ENCODE measurements at regions not wholly inside any gene's neighbourhood (a gene's known extent, or its start where the extent isn't known, plus 50 kb on each side); places are given as distances from the start of the nearest gene placed in this dataset.
A peak's percentile ranks its signal among the peaks of the same experiment; 100 is the strongest.

DNA sequence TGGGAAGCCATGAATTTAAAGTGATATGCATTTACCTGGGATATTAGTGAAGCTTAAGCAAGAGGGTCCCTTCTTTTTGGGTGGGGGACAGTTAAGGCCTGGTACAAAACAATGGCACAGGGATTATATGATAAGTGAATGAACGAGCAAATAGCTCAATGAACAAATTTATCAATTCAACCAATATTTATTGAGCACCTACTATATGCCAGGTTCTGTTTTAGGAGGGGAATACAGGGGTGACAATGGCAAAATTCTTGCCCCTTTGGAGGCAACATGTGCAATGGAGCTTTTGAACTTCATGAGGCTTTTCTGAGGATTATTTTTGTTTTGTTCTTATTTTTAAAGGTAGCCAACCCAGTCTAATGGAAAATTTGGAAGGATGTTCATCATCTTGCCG lies 68.2 kb downstream of the FOXD2 start:
- Histone ChIP-seq H3K27ac (no peak overlapping the region), H3K4me3 (no peak overlapping the region)
- no peak for TF ChIP-seq CTCF (IDR thresholded peaks at IDR 0.05)
- DNase-seq (ENCODE audit: low spot score): no peak

DNA sequence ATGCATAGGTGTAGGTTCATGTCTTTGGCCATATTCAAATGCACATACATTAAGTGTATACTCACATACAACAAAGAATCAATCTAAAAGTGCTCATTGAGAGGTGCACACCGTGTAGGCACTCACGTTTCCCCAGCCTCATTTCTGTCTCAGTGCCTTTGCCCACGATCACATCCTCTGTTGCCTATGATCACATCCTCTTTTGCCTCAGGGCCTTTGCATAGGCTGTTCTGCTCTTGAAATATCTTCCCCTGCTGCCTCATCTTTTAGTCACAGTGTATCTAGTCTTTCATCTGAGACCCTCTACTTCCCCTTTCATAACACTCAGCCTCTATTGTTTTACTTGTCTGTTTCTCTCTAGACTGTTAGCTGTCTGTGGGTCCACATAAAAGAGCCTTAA lies 69.3 kb downstream of the FOXD2 start:
- no peak overlapping the region for H3K4me3 ChIP-seq
- TF ChIP-seq CTCF (IDR thresholded peaks at IDR 0.05): no peak
- no peak for DNase-seq (ENCODE audit: low spot score)
- H3K27ac ChIP-seq: no peak overlapping the region

DNA sequence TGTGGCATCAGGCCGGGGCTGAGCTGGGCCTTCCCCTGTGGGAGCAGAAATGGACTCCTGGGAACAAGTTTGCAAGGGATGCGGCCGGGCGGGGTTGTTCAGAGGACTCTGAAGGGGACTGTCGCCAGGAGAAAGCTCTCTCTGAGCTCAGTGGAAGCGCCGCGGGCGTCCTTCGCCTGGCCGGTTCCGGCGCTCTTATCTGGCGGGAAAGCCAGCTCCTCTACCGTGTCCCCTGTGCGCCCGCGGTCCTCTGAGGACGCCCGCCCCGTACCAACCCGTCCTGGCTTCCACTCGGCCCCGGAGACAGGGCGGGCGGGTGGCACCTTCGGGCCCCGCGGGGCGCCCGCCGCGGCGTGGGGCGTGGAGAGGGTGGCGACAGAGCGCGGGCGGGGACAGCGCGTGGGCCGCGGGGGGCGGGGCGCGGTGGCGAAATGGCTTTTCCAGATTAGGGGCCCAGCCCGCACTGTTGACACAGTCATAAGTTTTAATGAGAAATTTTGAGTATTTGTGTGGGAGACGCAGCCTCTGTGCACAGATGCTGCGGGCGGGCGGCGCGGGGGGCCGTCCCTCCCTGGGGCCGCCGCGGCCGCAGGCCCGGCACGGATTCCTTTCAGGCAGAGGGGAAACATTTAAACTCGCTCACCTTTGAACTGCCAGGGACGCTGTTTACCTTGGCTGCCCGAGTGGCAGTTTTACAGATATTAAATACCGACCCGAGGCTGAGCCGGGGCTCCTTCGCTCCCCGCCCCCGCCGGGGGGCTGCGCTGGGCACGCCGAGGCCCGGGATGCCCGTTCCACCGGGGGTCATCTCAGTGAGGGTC lies 70.2 kb downstream of the FOXD2 start:
- DNase-seq (ENCODE audit: low spot score): no peak
- peak overlapping the region; percentile 69 to 70 for H3K27ac ChIP-seq
- peak overlapping the region; percentile 81 for H3K4me3 ChIP-seq
- TF ChIP-seq CTCF (IDR thresholded peaks at IDR 0.05): no peak

DNA sequence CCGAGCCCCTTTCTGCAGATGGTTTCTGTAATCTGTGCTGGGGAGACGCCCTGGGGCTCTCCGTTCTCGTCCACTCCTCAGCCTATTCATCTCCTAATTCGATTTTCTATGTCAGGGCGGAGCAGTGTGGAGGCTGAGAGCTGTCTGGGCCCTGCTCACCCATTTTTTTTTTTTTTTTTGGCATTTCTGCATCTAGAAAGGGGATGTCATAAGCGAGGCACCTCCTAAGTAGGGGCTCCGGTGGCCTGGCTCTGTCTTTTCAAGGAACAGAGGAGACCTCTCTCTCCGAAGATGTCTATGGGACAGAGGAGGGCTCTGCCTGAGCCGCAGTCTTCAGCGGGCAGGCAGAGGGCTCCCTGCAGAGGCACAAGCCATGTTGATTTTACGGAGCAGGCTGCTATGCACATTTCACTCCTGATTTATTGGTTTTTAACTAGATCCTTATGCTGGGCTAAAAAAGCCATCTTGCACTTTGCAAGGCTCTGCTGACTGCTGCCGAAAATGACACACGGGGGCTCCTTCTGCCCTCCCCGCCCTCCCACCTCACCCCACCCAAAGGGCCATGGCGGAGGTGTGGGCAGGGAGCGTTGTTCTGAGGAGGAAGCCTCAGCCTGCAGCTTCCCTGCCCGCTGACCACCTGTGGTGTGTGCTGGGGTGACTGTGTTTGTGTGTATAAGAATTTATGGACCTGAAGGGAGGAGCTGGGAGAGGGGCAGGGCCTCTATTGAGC lies 71.0 kb downstream of the FOXD2 start:
- no peak for TF ChIP-seq CTCF (IDR thresholded peaks at IDR 0.05)
- DNase-seq (ENCODE audit: low spot score): no peak
- Histone ChIP-seq H3K4me3 (peak overlapping the region; percentile 81), H3K27ac (peak overlapping the region in 1 of 2 donors; percentile 70)

DNA sequence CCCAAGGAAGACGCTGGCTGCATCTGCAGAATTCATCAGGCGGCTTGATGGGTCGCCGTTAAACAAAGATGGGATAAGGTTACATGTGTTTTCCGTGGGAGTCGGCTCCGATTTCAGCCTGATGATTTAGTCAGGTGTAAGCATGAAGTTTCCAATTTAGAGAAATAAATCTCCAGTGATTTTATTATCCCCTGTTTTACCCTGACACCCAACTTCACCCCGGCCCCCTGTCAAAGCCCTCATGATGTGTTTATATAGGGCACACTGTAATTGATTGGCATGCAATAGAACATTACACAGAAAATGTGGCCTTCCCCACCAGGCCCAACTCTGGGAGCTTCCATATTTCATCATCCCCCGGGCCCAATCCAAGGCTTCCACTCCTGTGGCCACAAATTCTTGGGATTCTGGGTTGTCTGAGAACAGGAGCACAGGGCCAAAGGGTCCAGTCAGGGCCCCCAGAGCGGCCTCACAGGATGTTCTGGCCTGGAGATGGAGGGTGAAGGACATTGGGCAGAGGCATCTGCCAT lies 72.5 kb downstream of the FOXD2 start:
- no peak for TF ChIP-seq CTCF (IDR thresholded peaks at IDR 0.05)
- no peak for DNase-seq (ENCODE audit: low spot score)
- Histone ChIP-seq H3K4me3 (no peak overlapping the region), H3K27ac (no peak overlapping the region)

DNA sequence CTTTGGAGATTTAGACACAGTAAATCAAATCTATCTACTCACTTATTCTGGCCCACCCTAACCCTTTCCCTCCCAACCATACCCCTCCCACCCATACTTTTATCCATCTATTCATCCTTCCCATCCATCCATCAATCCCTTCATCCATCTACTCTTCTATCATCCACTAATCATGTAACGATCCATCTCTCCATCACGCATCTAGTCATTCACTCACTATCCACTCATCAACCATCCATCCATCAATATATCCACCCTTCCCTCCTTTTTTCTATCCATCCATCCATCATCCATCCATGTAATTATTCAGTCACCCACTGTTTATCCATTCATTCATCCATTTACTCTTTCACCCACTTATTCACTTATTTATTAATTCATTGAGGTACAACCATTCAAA lies 74.0 kb downstream of the FOXD2 start:
- no peak for DNase-seq (ENCODE audit: low spot score)
- Histone ChIP-seq H3K4me3 (no peak overlapping the region), H3K27ac (no peak overlapping the region)
- no peak for TF ChIP-seq CTCF (IDR thresholded peaks at IDR 0.05)

All from coronary artery (tissue), 2 donors.